Parathyroid adenoma (tissue), 2 donors: ENCODE measurements at regions not wholly inside any gene's neighbourhood (a gene's known extent, or its start where the extent isn't known, plus 50 kb on each side); places are given as distances from the start of the nearest gene placed in this dataset.
"Not testable (repeated sequence)": the region's sequence is repeated elsewhere in the genome, so short reads cannot be mapped to it uniquely, and the experiment has no call there.

Experiments
- H2AFZ ChIP-seq: fragments of 300-600 bp; sonication (generic); one replicate; pipeline ENCODE4 v1.7.0; 2017; ENCODE audit warnings: antibody characterized with exemption, mild to moderate bottlenecking
- H3K27ac ChIP-seq: fragments of 300-600 bp; sonication (generic); one replicate; pipeline ENCODE4 v1.7.0; 2017
- H3K27me3 ChIP-seq: fragments of 300-600 bp; sonication (generic); one replicate; pipeline ENCODE4 v1.7.0; 2017; ENCODE audit warnings: low read length; ENCODE audit not compliant: control insufficient read depth, insufficient read depth
- H3K36me3 ChIP-seq: fragments of 300-600 bp; sonication (generic); one replicate; pipeline ENCODE4 v1.7.0; 2017; ENCODE audit warnings: low read length; ENCODE audit not compliant: control insufficient read depth, insufficient read depth
- H3K4me1 ChIP-seq: fragments of 300-600 bp; sonication (generic); one replicate; pipeline ENCODE4 v1.7.0; 2017; ENCODE audit warnings: control low read depth
- H3K4me2 ChIP-seq: fragments of 300-600 bp; sonication (generic); one replicate; pipeline ENCODE4 v1.7.0; 2017; ENCODE audit warnings: low read length
- H3K4me3 ChIP-seq: fragments of 300-600 bp; sonication (generic); one replicate; pipeline ENCODE4 v1.7.0; 2017; ENCODE audit warnings: low read depth, low read length
- H3K79me2 ChIP-seq: fragments of 300-600 bp; sonication (generic); one replicate; pipeline ENCODE4 v1.7.0; 2017; ENCODE audit warnings: control low read depth
- H3K9ac ChIP-seq: fragments of 300-600 bp; sonication (generic); one replicate; pipeline ENCODE4 v1.7.0; 2017; ENCODE audit warnings: mild to moderate bottlenecking
- H3K9me3 ChIP-seq: fragments of 300-600 bp; sonication (generic); one replicate; pipeline ENCODE4 v1.7.0; 2017; ENCODE audit warnings: low read length; ENCODE audit not compliant: control insufficient read depth
- TF ChIP-seq, protein P1 (sequence below): fragments of 300-600 bp; sonication (generic); IDR thresholded peaks from one replicate; pipeline ENCODE4 v1.7.0; 2017; ENCODE audit warnings: antibody characterized with exemption, mild to moderate bottlenecking
- donor health status: primary hyperparathyroidism.

DNA sequence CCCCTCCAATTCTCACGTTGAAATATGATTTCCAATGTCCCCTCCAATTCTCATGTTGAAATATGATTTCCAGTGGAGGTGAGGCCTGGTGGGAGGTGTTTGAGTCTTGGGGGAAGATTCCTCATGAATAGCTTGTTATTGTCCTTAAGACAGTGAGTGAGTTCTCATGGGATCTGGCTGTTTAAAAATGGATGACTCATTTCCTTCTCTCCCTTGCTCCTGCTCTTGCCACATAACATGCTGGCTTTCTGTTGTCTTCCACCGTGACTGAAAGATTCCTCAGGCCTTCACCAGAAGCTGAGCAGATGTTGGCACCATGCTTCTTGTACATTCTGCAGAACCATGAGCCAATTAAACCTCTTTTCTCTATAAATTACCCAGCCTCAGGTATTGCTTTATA, 346.8 kb upstream of the TECRL start:
- TF ChIP-seq, protein P1, sequence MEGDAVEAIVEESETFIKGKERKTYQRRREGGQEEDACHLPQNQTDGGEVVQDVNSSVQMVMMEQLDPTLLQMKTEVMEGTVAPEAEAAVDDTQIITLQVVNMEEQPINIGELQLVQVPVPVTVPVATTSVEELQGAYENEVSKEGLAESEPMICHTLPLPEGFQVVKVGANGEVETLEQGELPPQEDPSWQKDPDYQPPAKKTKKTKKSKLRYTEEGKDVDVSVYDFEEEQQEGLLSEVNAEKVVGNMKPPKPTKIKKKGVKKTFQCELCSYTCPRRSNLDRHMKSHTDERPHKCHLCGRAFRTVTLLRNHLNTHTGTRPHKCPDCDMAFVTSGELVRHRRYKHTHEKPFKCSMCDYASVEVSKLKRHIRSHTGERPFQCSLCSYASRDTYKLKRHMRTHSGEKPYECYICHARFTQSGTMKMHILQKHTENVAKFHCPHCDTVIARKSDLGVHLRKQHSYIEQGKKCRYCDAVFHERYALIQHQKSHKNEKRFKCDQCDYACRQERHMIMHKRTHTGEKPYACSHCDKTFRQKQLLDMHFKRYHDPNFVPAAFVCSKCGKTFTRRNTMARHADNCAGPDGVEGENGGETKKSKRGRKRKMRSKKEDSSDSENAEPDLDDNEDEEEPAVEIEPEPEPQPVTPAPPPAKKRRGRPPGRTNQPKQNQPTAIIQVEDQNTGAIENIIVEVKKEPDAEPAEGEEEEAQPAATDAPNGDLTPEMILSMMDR = no peak
- H2AFZ ChIP-seq = no peak overlapping the region
- H3K9me3 ChIP-seq = no peaks in the 10 kb centered on the region
- no peaks in the 10 kb centered on the region for H3K4me1 ChIP-seq
- no peaks in the 10 kb centered on the region for H3K27me3 ChIP-seq
- H3K4me3 ChIP-seq = no peak overlapping the region
- H3K79me2 ChIP-seq = no peaks in the 10 kb centered on the region
- no peaks in the 10 kb centered on the region for H3K36me3 ChIP-seq
- H3K9ac ChIP-seq = no peak overlapping the region
- no peak overlapping the region for H3K4me2 ChIP-seq
- no peak overlapping the region for H3K27ac ChIP-seq

DNA sequence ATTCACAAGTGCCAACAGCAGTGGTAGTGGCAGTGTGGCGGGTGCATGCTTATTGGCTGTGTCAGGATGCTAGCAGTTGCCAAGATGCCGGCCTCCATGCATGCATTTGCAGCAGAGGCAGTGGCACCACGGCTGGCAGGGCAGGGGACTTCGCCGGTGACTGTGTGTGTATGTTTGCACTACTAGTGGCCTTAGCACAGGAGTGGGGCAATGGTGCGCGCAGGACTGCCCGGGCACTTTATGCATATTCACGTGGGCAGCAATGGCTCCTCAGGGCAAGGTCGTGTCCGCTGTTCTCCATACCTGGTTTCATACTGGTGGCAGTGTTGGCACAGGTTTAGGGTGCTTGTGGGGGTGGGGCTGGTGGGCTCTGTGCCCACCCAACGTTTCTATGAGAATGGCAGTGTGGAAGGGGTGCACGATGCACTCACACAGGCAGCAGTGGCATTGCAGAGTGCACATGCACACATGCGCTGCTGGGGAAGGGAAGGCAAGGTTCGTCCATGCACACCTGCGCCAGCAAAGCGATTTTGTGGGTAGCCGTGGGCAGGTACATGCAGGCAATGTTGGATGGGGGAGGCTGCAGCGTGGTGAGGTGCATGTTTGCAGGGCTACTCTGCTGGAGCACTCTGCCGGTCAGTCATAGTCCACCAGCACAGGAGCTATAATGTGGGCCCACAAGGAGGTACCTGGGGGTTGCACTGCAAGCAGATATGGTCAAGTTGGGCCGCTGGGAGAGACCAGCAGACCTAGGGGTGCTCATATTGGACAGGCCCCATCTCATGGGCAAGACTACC, 338.9 kb upstream of the TECRL start:
- H3K36me3 ChIP-seq = no peaks in the 10 kb centered on the region
- H3K4me3 ChIP-seq = no peak overlapping the region
- TF ChIP-seq, protein P1 = no peak
- no peak overlapping the region for H3K9ac ChIP-seq
- H3K9me3 ChIP-seq = no peaks in the 10 kb centered on the region
- H3K27me3 ChIP-seq = no peaks in the 10 kb centered on the region
- no peak overlapping the region for H3K27ac ChIP-seq
- no peaks in the 10 kb centered on the region for H3K79me2 ChIP-seq
- no peak overlapping the region for H2AFZ ChIP-seq
- H3K4me2 ChIP-seq = no peak overlapping the region
- H3K4me1 ChIP-seq = no peaks in the 10 kb centered on the region

GRCh38 chr4:64738240-64738639, 329.0 kb upstream of the TECRL start:
- Histone ChIP-seq H3K36me3 (no peaks in the 10 kb centered on the region), H3K9me3 (no peaks in the 10 kb centered on the region), H3K27me3 (no peaks in the 10 kb centered on the region), H3K27ac (no peak overlapping the region), H3K4me2 (no peak overlapping the region), H2AFZ (no peak overlapping the region), H3K79me2 (no peaks in the 10 kb centered on the region), H3K9ac (no peak overlapping the region), H3K4me3 (no peak overlapping the region), H3K4me1 (no peaks in the 10 kb centered on the region)
- TF ChIP-seq, protein P1 = no peak

DNA sequence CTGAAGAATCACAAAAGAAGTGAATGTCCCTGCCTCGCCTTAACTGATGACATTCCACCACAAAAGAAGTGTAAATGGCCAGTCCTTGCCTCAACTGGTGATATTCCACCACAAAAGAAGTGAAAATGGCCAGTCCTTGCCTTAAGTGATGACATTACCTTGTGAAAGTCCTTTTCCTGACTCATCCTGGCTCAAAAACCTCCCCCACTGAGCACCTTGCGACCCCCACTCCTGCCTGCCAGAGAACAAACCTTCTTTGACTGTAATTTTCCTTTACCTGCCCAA, 328.5 kb upstream of the TECRL start:
- H3K27me3 ChIP-seq, H3K4me3 ChIP-seq, H3K9me3 ChIP-seq, H3K79me2 ChIP-seq, H3K9ac ChIP-seq, H3K4me2 ChIP-seq, H3K27ac ChIP-seq, H3K4me1 ChIP-seq, H3K36me3 ChIP-seq, H2AFZ ChIP-seq: not testable (repeated sequence)

DNA sequence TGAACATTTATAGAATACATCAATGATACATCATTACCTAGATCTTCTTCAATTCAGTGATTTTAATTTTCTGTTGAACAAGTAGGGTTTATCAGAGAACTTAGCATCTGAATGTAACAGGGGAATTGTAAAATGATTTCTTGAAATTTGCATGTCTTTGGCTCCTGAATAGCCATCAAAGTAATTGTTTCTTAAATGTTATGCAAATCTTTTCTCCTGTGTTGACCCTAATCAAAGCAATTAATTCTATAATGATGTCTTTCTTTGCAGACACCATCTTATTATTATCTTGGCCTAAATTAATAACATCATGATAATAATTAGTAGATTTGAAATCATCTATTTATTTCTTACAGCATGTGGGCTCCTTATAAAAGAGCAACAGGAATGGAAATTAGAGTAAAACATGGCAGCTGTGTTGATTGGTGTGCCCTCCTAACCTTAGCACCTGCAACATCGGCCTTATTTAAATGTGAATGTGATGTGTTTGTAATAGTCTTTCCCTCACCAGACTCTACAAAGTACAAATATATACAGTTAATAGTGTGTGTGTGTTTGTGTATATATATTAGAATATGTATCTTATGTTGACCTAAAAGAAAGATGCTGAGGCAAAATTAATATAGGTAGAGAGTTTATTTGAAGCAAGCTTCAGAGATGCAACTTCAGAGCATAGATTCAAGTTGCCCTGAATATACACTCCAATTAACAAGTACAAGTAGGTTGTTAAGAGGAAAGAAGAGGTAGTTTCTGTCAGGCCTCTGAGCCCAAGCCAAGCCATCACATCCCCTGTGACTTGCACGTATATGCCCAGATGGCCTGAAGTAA, 328.0 kb upstream of the TECRL start:
- H3K79me2 ChIP-seq = no peaks in the 10 kb centered on the region
- H3K9me3 ChIP-seq = no peaks in the 10 kb centered on the region
- no peaks in the 10 kb centered on the region for H3K4me1 ChIP-seq
- TF ChIP-seq, protein P1 = no peak
- H3K9ac ChIP-seq = no peak overlapping the region
- H3K4me2 ChIP-seq = no peak overlapping the region
- H3K4me3 ChIP-seq = no peak overlapping the region
- no peak overlapping the region for H2AFZ ChIP-seq
- no peak overlapping the region for H3K27ac ChIP-seq
- H3K27me3 ChIP-seq = no peaks in the 10 kb centered on the region
- no peaks in the 10 kb centered on the region for H3K36me3 ChIP-seq
